Choroid plexus epithelial cell (primary cell): ENCODE measurements at regions not wholly inside any gene's neighbourhood (a gene's known extent, or its start where the extent isn't known, plus 50 kb on each side); places are given as distances from the start of the nearest gene placed in this dataset.

ENCODE experiments used
- DNase-seq: peaks from one replicate; pipeline ENCODE4 v3.0.0-alpha.2; 2010; ENCODE audit warnings: low read depth
- H3K4me3 ChIP-seq: 2 replicates; pipeline ENCODE4 v1.5.1; 2011; ENCODE audit warnings: low read depth, mild to moderate bottlenecking, control low read depth, low read length, moderate library complexity
- CTCF ChIP-seq: conservative IDR thresholded peaks from 2 replicates; pipeline ENCODE4 v1.5.1; 2011; ENCODE audit warnings: low read depth, mild to moderate bottlenecking, control low read depth, inconsistent platforms, low read length, moderate library complexity

DNA sequence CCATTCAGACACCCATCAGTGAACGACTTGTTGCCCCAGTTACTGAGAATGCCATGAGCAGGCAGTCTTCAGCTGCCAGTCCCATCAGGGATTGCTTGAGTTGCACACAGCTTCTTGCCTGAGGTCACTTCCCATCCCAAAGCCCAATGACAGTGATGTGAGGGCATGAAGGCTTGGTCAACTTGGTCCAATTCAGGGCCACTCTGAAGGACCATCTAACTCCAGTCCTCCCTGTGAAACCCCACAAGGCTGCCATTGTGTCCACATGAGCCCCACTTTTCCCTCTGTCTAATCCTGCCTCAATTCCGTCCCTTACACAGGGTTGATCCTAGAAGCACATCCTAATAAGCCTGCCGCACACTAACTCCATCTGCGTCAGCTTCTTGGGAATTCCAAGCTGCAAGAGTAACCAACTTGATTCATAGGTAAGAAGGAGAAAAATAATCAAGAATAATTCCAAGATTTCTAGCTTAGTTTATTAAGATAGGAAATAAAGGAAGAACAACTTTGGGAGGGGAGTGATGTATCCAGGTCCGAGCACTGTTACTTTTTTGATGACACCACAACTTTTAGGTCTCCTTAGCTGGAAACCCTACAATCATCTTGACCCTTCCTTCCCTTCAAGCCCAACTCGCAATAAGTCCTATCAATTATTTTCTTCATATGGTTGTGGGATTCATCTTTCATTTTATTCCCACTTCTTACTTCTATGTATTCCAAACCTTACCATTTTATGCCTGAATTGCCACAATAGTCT, 110.9 kb downstream of the LRRC30 start:
- H3K4me3 ChIP-seq: no peak overlapping the region
- TF ChIP-seq CTCF: no peak
- DNase-seq: no peak

DNA sequence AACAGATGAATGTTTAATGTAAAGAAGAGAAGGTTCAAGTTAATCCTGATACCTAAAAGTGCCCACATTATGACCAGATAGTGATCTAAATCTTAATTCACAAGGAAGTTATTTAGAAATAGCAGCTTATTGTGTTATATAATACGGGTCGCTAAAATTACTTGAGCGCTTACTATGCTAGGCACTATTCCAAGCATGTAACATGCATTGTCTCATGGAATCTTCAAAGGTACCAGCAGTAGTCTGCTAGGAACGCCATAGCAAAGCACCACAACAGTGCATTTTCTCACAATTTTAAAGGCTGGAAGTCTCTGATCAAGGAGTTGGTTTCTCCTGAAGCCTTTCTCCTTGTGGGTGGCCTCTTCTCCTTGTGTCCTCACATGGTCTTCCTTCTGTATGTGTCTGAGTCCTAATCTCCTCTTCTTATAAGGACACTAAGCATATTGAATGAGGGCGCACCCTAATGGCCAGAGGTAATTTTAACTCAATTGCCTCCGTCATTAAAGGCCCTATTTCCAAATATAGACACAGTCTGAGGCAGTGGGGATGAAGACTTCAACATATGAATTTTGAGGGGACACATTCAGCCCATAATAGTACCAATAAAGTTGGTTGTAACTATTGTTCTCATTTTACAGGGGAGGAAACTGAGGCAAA, 118.4 kb downstream of the LRRC30 start:
- TF ChIP-seq CTCF: no peak
- no peak overlapping the region for H3K4me3 ChIP-seq
- DNase-seq: no peak

- DNase-seq: no peak
- no peak for TF ChIP-seq CTCF
- no peak overlapping the region for H3K4me3 ChIP-seq
These were observed 128.3 kb downstream of the LRRC30 start for GRCh38 chr18:7358989-7359726.

- DNase-seq: no peak
- no peak for TF ChIP-seq CTCF
- no peak overlapping the region for H3K4me3 ChIP-seq
These were observed 129.8 kb downstream of the LRRC30 start for GRCh38 chr18:7360606-7361170.

DNA sequence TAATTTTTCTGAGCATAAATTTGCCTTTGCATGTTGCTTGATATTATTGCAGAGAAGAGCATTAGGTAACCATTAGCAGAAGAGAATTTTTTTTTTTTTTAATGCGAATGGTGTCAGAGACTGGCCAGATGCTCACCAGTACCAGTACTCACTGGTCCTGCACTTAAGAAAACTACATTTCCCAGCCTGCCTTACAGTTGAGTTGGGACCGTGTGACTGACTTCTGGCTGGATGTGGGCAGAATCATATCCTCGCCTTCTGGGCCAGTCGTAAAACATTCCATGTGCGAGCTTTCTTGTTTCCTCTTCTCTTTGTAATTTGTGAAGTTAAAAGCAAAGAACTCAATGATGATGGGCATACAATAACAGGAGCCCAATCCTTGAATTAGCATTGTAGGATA, 132.4 kb downstream of the LRRC30 start:
- DNase-seq: no peak
- no peak for TF ChIP-seq CTCF
- H3K4me3 ChIP-seq: no peak overlapping the region

- DNase-seq: no peak
- no peak for TF ChIP-seq CTCF
- H3K4me3 ChIP-seq: no peak overlapping the region
These were observed 135.7 kb downstream of the LRRC30 start for GRCh38 chr18:7366597-7366996.
